Caco-2 (cell line): ENCODE measurements at regions not wholly inside any gene's neighbourhood (a gene's known extent, or its start where the extent isn't known, plus 50 kb on each side); places are given as distances from the start of the nearest gene placed in this dataset.

ENCODE experiments used
- BruUV-seq: library from RNA; stranded (reverse); fragments of 400-500 nt; replicated peaks from 2 replicates; lab custom pipeline; 2021; lab: Mats Ljungman, UMichigan
- CTCF ChIA-PET: fragments of 300-600 bp; sonication (Branson Sonifier 250); formaldehyde crosslinking; loops from one replicate; lab custom pipeline; 2022; ENCODE audit warnings: antibody characterized with exemption; lab: Charles Lee
- POLR2A ChIA-PET: fragments of 300-600 bp; sonication (Branson Sonifier 250); formaldehyde crosslinking; loops from one replicate; lab custom pipeline; 2022; ENCODE audit warnings: antibody characterized with exemption; lab: Charles Lee
- DNase-seq, 2 experiments: peaks; one replicate each; pipeline versions ENCODE4 v3.0.0 to v3.0.0-alpha.2; 2020 to 2022
- H3K27me3 ChIP-seq: replicated peaks from 2 replicates; pipeline ENCODE4 v1.6.0; 2011; ENCODE audit warnings: low read length; ENCODE audit not compliant: control insufficient read depth, insufficient read depth
- H3K36me3 ChIP-seq: 2 replicates; pipeline ENCODE4 v1.5.1; 2011; ENCODE audit warnings: low read length; ENCODE audit not compliant: control insufficient read depth, insufficient read depth
- H3K4me1 ChIP-seq: fragments of 250-450 bp; sonication (Bioruptor Pico); 2 replicates; pipeline ENCODE4 v1.5.1; 2020; ENCODE audit warnings: mild to moderate bottlenecking
- H3K4me3 ChIP-seq: 2 replicates; pipeline ENCODE4 v1.5.1; 2011; ENCODE audit warnings: low read depth, mild to moderate bottlenecking, control low read depth, low read length
- H3K9me3 ChIP-seq: fragments of 250-450 bp; sonication (Bioruptor Pico); 2 replicates; pipeline ENCODE4 v1.5.1; 2020; ENCODE audit warnings: mild to moderate bottlenecking, moderate library complexity
- H3K27ac Mint-ChIP-seq: one replicate; pipeline ENCODE4 v1.8.0; 2022; ENCODE audit warnings: mixed read lengths; ENCODE audit not compliant: unreplicated experiment
- H3K27me3 Mint-ChIP-seq: one replicate; pipeline ENCODE4 v1.8.0; 2022; ENCODE audit warnings: mixed read lengths; ENCODE audit not compliant: insufficient read depth, unreplicated experiment
- H3K36me3 Mint-ChIP-seq: one replicate; pipeline ENCODE4 v1.8.0; 2022; ENCODE audit warnings: mild to moderate bottlenecking, mixed read lengths; ENCODE audit not compliant: insufficient read depth, unreplicated experiment
- H3K4me1 Mint-ChIP-seq: one replicate; pipeline ENCODE4 v1.8.0; 2022; ENCODE audit warnings: low read depth, mixed read lengths; ENCODE audit not compliant: unreplicated experiment
- H3K4me3 Mint-ChIP-seq: one replicate; pipeline ENCODE4 v1.8.0; 2022; ENCODE audit warnings: mild to moderate bottlenecking, moderate library complexity, mixed read lengths; ENCODE audit not compliant: unreplicated experiment
- H3K9me3 Mint-ChIP-seq: one replicate; pipeline ENCODE4 v1.8.0; 2022; ENCODE audit warnings: mixed read lengths; ENCODE audit not compliant: unreplicated experiment
- CTCF ChIP-seq, 2 experiments: fragments of 200-600 bp in 1 of 2; IDR thresholded peaks; 1 replicate in 1 of 2; 2 replicates in 1 of 2; pipeline versions ENCODE4 v1.5.1 to v1.8.0; 2011 to 2022; ENCODE audit warnings: antibody characterized with exemption in 1 of 2, control low read depth in 1 of 2, inconsistent platforms in 1 of 2, low read depth in 1 of 2, low read length in 1 of 2, mild to moderate bottlenecking in 1 of 2, moderate library complexity in 1 of 2; ENCODE audit not compliant: insufficient read depth in 1 of 2, severe bottlenecking in 1 of 2, unreplicated experiment in 1 of 2
- intact Hi-C: fragments of 100-400 bp; cut with micrococcal nuclease; formaldehyde crosslinking; loops from one replicate; pipeline ENCODE4 v1.10.0; 2022; ENCODE audit not compliant: unreplicated experiment

- no peak for TF ChIP-seq CTCF (IDR thresholded peaks at IDR 0.05; ENCODE audit: insufficient read depth in 1 of 2, low read depth in 1 of 2, low read length in 1 of 2, severe bottlenecking in 1 of 2, unreplicated experiment in 1 of 2)
- DNase-seq = no peak
- no peaks in the 10 kb centered on the region for H3K27me3 ChIP-seq
- intact Hi-C loops = no loop called here
- CTCF ChIA-PET = no interaction called here
- Mint-ChIP-seq H3K27me3 (peaks cover 24% of the 10 kb centered on the region), H3K27ac (no peak overlapping the region), H3K4me3 (no peak overlapping the region), H3K36me3 (no peaks in the 10 kb centered on the region), H3K4me1 (no peaks in the 10 kb centered on the region), H3K9me3 (no peaks in the 10 kb centered on the region)
- no TSS peak for BruUV-seq
- POLR2A ChIA-PET = no interaction called here
- H3K4me3 ChIP-seq = no peak overlapping the region
- no peaks in the 10 kb centered on the region for H3K4me1 ChIP-seq
- no peaks in the 10 kb centered on the region for H3K9me3 ChIP-seq
- H3K36me3 ChIP-seq = no peaks in the 10 kb centered on the region
Measured at GRCh38 chr1:4048921-4049320, 148.8 kb upstream of the C1orf174 start.

GRCh38 chr1:4050998-4051397 lies 150.9 kb upstream of the C1orf174 start:
- no peak for TF ChIP-seq CTCF (IDR thresholded peaks at IDR 0.05; ENCODE audit: insufficient read depth in 1 of 2, low read depth in 1 of 2, low read length in 1 of 2, severe bottlenecking in 1 of 2, unreplicated experiment in 1 of 2)
- CTCF ChIA-PET = no interaction called here
- Histone ChIP-seq H3K4me3 (no peak overlapping the region), H3K4me1 (no peaks in the 10 kb centered on the region), H3K36me3 (no peaks in the 10 kb centered on the region), H3K27me3 (no peaks in the 10 kb centered on the region), H3K9me3 (no peaks in the 10 kb centered on the region)
- POLR2A ChIA-PET = no interaction called here
- Mint-ChIP-seq H3K27ac (no peak overlapping the region), H3K27me3 (peaks cover 16% of the 10 kb centered on the region), H3K9me3 (no peaks in the 10 kb centered on the region), H3K4me3 (no peak overlapping the region), H3K36me3 (no peaks in the 10 kb centered on the region), H3K4me1 (no peaks in the 10 kb centered on the region)
- no TSS peak for BruUV-seq
- intact Hi-C loops = no loop called here
- DNase-seq = no peak

GRCh38 chr1:4052657-4053056 lies 152.6 kb upstream of the C1orf174 start:
- peaks cover 14% of the 10 kb centered on the region for H3K27me3 Mint-ChIP-seq
- ChIA-PET POLR2A (no interaction called here), CTCF (no interaction called here)
- H3K36me3 Mint-ChIP-seq = no peaks in the 10 kb centered on the region
- BruUV-seq = no TSS peak
- Histone ChIP-seq H3K4me3 (no peak overlapping the region), H3K36me3 (no peaks in the 10 kb centered on the region), H3K27me3 (no peaks in the 10 kb centered on the region), H3K4me1 (no peaks in the 10 kb centered on the region), H3K9me3 (no peaks in the 10 kb centered on the region)
- H3K27ac Mint-ChIP-seq = no peak overlapping the region
- no peaks in the 10 kb centered on the region for H3K4me1 Mint-ChIP-seq
- no peak for DNase-seq
- H3K4me3 Mint-ChIP-seq = no peak overlapping the region
- H3K9me3 Mint-ChIP-seq = no peaks in the 10 kb centered on the region
- intact Hi-C loops = no loop called here
- no peak for TF ChIP-seq CTCF (IDR thresholded peaks at IDR 0.05; ENCODE audit: insufficient read depth in 1 of 2, low read depth in 1 of 2, low read length in 1 of 2, severe bottlenecking in 1 of 2, unreplicated experiment in 1 of 2)
